T-cell (primary cell): ENCODE measurements at regions not wholly inside any gene's neighbourhood (a gene's known extent, or its start where the extent isn't known, plus 50 kb on each side); places are given as distances from the start of the nearest gene placed in this dataset.

Source experiments
- ATAC-seq, 4 experiments: fragments of 200-7000 bp in 3 of 4; fragments of 150-1000 bp in 1 of 4; cut with Tn5 transposase; replicated peaks in 1 of 4; 1 replicate in 3 of 4; 2 replicates in 1 of 4; pipeline ENCODE4 v1.10.0; 2021; ENCODE audit warnings: moderate library complexity in 3 of 4, mild to moderate bottlenecking in 2 of 4, moderate number of reproducible peaks in 1 of 4
- CTCF ChIA-PET, 2 donors: fragments of 300-600 bp; sonication (Branson Sonifier 250); formaldehyde crosslinking; loops; one replicate each; lab custom pipeline; 2022; ENCODE audit warnings: antibody characterized with exemption in 2 of 2; lab: Charles Lee
- POLR2A ChIA-PET, 2 donors: fragments of 300-600 bp; sonication (Branson Sonifier 250); formaldehyde crosslinking; loops; one replicate each; lab custom pipeline; 2022; ENCODE audit warnings: antibody characterized with exemption in 2 of 2; lab: Charles Lee
- DNase-seq, 35 experiments: peaks; one replicate each; pipeline versions ENCODE4 v3.0.0 to v3.0.0-alpha.2; 2013 to 2023
- H3K27ac ChIP-seq: one replicate; pipeline ENCODE4 v1.5.1; 2013; ENCODE audit warnings: low read length
- H3K27me3 ChIP-seq, 2 experiments: replicated peaks in 1 of 2; 1 replicate in 1 of 2; 2 replicates in 1 of 2; pipeline versions ENCODE4 v1.6.1 to v1.7.0; 2013; ENCODE audit warnings: low read length in 1 of 2, mixed read lengths in 1 of 2; ENCODE audit not compliant: control insufficient read depth in 2 of 2, insufficient read depth in 2 of 2; ENCODE audit errors: extremely low read depth in 1 of 2
- H3K36me3 ChIP-seq, 2 donors: 1 replicate in 1 of 2; 2 replicates in 1 of 2; pipeline versions ENCODE4 v1.6.1 to v1.7.0; 2013; ENCODE audit warnings: low read length in 1 of 2; ENCODE audit not compliant: control insufficient read depth in 2 of 2, insufficient read depth in 1 of 2; ENCODE audit errors: extremely low read depth in 1 of 2
- H3K4me1 ChIP-seq, 2 experiments: 1 replicate in 1 of 2; 2 replicates in 1 of 2; pipeline versions ENCODE4 v1.6.1 to v1.7.0; 2013; ENCODE audit warnings: low read length in 2 of 2, mixed read lengths in 1 of 2; ENCODE audit not compliant: insufficient read depth in 2 of 2, control insufficient read depth in 1 of 2; ENCODE audit errors: extremely low read depth in 1 of 2
- H3K4me3 ChIP-seq, 2 donors: 1 replicate in 1 of 2; 2 replicates in 1 of 2; pipeline versions ENCODE4 v1.5.1 to v1.7.0; 2013; ENCODE audit warnings: mild to moderate bottlenecking in 2 of 2, low read length in 1 of 2, moderate library complexity in 1 of 2; ENCODE audit not compliant: control insufficient read depth in 1 of 2; ENCODE audit errors: extremely low read depth in 1 of 2
- H3K9me3 ChIP-seq: 2 replicates; pipeline ENCODE4 v1.7.0; 2013
- H3K27ac Mint-ChIP-seq, 2 donors: one replicate each; pipeline ENCODE4 v1.8.0; 2020 to 2021; ENCODE audit warnings: mild to moderate bottlenecking in 2 of 2, mixed read lengths in 2 of 2
- H3K27me3 Mint-ChIP-seq, 2 donors: one replicate each; pipeline ENCODE4 v1.8.0; 2021 to 2022; ENCODE audit warnings: mixed read lengths in 2 of 2
- H3K36me3 Mint-ChIP-seq: one replicate; pipeline ENCODE4 v1.8.0; 2021; ENCODE audit warnings: mixed read lengths
- H3K4me1 Mint-ChIP-seq, 3 donors: one replicate each; pipeline ENCODE4 v1.8.0; 2020 to 2022; ENCODE audit warnings: mixed read lengths in 3 of 3, mild to moderate bottlenecking in 1 of 3
- H3K4me3 Mint-ChIP-seq, 3 donors: one replicate each; pipeline ENCODE4 v1.8.0; 2020 to 2022; ENCODE audit warnings: mild to moderate bottlenecking in 3 of 3, mixed read lengths in 3 of 3, moderate library complexity in 3 of 3
- H3K9me3 Mint-ChIP-seq, 3 donors: one replicate each; pipeline ENCODE4 v1.8.0; 2020 to 2022; ENCODE audit warnings: mixed read lengths in 3 of 3
- WGBS: methylation state at CpG from one replicate; pipeline ENCODE4 v1.1.5; 2013; ENCODE audit warnings: missing lambda C conversion rate; ENCODE audit not compliant: insufficient coverage; 5-methylcytosine and 5-hydroxymethylcytosine counted together

DNA sequence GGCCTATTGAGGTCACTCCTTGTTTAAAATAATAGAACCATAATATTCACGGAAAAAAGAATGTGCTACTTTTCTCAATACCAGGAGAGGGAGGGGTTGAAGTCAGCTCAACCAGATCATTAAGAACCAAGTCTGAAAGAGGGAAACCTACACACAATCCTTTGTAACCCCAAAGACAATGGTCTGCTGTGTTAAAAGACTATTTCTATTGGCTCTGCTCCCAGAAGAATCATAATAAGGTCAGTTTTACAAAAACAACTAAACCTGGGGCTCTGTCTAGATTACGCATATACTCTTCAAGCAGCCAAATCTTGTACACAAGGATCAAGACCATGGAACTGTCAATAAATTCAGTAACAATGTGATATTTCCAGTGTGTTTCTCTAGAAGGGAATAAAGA, 177.2 kb upstream of the CRIM1 start:
- Mint-ChIP-seq H3K27ac (no peak overlapping the region), H3K4me1 (no peaks in the 10 kb centered on the region)
- WGBS, result no CpG with 5 or more reads among the region's 2 CpGs

DNA sequence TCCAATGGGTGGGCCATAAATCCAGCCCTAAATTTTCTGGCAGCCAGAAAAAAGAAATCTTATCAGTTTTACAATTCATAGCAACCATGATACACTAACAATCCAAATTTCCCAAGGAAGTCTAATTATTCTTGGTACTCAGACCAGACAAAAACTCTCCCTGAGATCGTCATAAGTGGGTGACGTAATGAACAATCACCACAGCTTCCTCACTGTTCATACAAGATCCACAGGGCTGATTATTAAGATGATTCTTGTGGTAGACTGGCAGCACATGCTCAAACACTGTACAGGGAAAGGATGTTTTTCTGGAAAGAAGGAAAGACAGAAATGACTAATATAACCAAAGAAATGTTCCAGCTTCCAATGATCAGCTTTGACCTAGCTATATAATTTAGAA, 178.3 kb upstream of the CRIM1 start:
- no peak for DNase-seq
- H3K27ac Mint-ChIP-seq, result no peak overlapping the region
- CTCF ChIA-PET, result no interaction called here
- no peaks in the 10 kb centered on the region for H3K4me1 ChIP-seq
- H3K36me3 ChIP-seq, result no peaks in the 10 kb centered on the region
- ATAC-seq, result no peak
- H3K27me3 Mint-ChIP-seq, result peaks cover 0 to 4% of the 10 kb centered on the region in 2 donors
- no peaks in the 10 kb centered on the region for H3K4me1 Mint-ChIP-seq
- no peak overlapping the region for H3K4me3 ChIP-seq
- no CpG with 5 or more reads among the region's 2 CpGs for WGBS
- H3K9me3 ChIP-seq, result no peaks in the 10 kb centered on the region
- no peaks in the 10 kb centered on the region for H3K36me3 Mint-ChIP-seq
- no peaks in the 10 kb centered on the region for H3K9me3 Mint-ChIP-seq
- no peak overlapping the region for H3K4me3 Mint-ChIP-seq
- POLR2A ChIA-PET, result interaction anchor here in 1 of 2 donors (0.7 kb wide), 1 partner anchor 202 kb away, joined by 5 read pairs; no protein-coding TSS in a partner anchor
- no peaks in the 10 kb centered on the region for H3K27me3 ChIP-seq
- no peak overlapping the region for H3K27ac ChIP-seq

More for the DNA sequence above, 177.2 kb upstream of the CRIM1 start:
- POLR2A ChIA-PET, result interaction anchor here in 1 of 2 donors (0.6 kb wide), 1 partner anchor 11 kb away, joined by 3 read pairs; no protein-coding TSS in a partner anchor
- no peaks in the 10 kb centered on the region for H3K9me3 Mint-ChIP-seq
- H3K4me1 ChIP-seq, result no peaks in the 10 kb centered on the region
- CTCF ChIA-PET, result no interaction called here
- no peaks in the 10 kb centered on the region for H3K9me3 ChIP-seq
- H3K4me3 ChIP-seq, result no peak overlapping the region
- no peaks in the 10 kb centered on the region for H3K36me3 Mint-ChIP-seq
- peaks cover 0 to 4% of the 10 kb centered on the region in 2 donors for H3K27me3 Mint-ChIP-seq
- DNase-seq, result no peak
- no peaks in the 10 kb centered on the region for H3K36me3 ChIP-seq
- H3K27ac ChIP-seq, result no peak overlapping the region
- H3K27me3 ChIP-seq, result no peaks in the 10 kb centered on the region
- no peak overlapping the region for H3K4me3 Mint-ChIP-seq
- ATAC-seq, result no peak

DNA sequence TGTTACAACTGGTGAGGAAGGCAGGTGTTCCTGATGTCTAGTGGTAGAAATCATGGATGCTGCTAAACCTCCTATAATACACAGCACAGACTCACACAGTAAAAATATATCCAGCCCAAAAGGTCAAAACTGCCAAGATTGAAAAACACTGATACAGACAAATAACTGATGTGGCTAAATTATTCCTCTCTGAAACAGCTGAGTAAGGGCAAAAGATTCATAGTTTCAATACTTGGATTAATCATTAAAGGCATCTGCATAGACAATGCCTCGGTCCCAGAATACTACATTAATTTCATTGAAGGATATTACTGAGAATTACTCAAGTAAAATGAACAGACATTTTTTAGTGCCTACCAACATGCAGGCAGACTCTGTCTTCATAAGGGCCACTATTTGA, 180.7 kb upstream of the CRIM1 start:
- H3K27ac ChIP-seq, result no peak overlapping the region
- no peak for DNase-seq
- no peaks in the 10 kb centered on the region for H3K36me3 Mint-ChIP-seq
- no peaks in the 10 kb centered on the region for H3K4me1 ChIP-seq
- WGBS, result no CpG with 5 or more reads among the region's 1 CpG
- peaks cover 0 to 4% of the 10 kb centered on the region in 2 donors for H3K27me3 Mint-ChIP-seq
- H3K27ac Mint-ChIP-seq, result no peak overlapping the region
- no peak overlapping the region for H3K4me3 Mint-ChIP-seq
- H3K4me1 Mint-ChIP-seq, result no peaks in the 10 kb centered on the region
- ATAC-seq, result no peak
- no peaks in the 10 kb centered on the region for H3K9me3 ChIP-seq
- no peaks in the 10 kb centered on the region for H3K36me3 ChIP-seq
- CTCF ChIA-PET, result no interaction called here
- no peaks in the 10 kb centered on the region for H3K27me3 ChIP-seq
- POLR2A ChIA-PET, result no interaction called here
- no peak overlapping the region for H3K4me3 ChIP-seq
- no peaks in the 10 kb centered on the region for H3K9me3 Mint-ChIP-seq

DNA sequence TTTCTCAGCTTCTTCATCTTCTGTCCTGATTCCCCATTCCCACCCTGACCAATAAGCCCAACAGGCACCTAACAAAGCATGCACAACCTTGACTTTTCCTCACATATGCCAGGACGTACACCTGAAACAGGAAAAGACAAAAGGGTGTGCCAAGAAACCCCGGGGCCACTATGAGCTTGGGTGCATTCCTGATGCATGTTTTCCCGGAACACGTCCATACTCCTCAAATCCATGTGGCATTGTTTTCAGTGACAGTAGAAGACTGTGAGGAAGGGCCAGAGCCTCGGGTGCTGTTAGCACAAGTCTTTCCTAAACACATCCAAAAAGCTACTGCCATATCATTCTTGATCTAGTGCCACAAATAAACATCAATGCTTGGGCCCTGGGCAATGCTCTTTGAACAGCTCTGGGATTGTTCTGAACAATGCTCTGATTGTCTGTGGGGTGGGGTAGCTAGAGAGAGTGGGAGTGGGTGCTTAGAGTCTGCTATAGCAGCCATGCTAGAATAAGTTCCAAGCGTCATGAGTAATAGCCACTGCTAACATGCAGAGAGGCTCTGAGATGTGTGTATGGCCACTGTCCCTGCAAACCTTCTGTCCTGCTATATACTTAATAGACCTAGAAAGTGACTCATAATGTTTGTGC, 181.7 kb upstream of the CRIM1 start:
- Mint-ChIP-seq H3K4me3 (no peak overlapping the region), H3K27ac (no peak overlapping the region), H3K4me1 (no peaks in the 10 kb centered on the region), H3K36me3 (no peaks in the 10 kb centered on the region), H3K27me3 (peaks cover 0 to 4% of the 10 kb centered on the region in 2 donors), H3K9me3 (no peaks in the 10 kb centered on the region)
- H3K36me3 ChIP-seq, result no peaks in the 10 kb centered on the region
- WGBS, result 100% methylated on average over 1 of the region's 6 CpGs
- no peaks in the 10 kb centered on the region for H3K4me1 ChIP-seq
- no peaks in the 10 kb centered on the region for H3K9me3 ChIP-seq
- no peaks in the 10 kb centered on the region for H3K27me3 ChIP-seq
- POLR2A ChIA-PET, result no interaction called here
- no peak for ATAC-seq
- no peak overlapping the region for H3K4me3 ChIP-seq
- H3K27ac ChIP-seq, result no peak overlapping the region
- DNase-seq, result no peak
- CTCF ChIA-PET, result no interaction called here

DNA sequence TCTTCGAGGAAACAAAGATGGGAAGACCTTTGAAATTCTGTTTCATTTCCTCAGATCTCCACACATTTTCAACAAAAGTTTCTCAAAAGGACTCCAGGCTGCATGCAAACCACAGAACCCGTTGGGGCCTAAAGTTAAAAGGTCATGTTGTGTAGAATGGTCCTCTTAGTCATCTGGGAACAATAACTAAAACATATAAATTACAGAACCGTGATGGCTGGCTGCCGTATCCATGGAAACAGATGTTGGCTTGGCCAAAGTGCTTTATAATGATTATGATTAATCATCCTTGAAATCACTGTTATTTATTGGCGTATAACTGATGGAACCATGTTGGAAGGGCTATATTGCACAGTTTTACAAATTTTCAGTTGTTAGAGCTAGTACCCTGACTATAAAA, 182.8 kb upstream of the CRIM1 start:
- Mint-ChIP-seq H3K9me3 (no peaks in the 10 kb centered on the region), H3K4me1 (no peaks in the 10 kb centered on the region), H3K36me3 (no peaks in the 10 kb centered on the region), H3K27me3 (peaks cover 0 to 4% of the 10 kb centered on the region in 2 donors), H3K4me3 (no peak overlapping the region), H3K27ac (no peak overlapping the region)
- DNase-seq (no peak), ATAC-seq (no peak)
- POLR2A ChIA-PET, result no interaction called here
- CTCF ChIA-PET, result no interaction called here
- no peaks in the 10 kb centered on the region for H3K36me3 ChIP-seq
- no peaks in the 10 kb centered on the region for H3K9me3 ChIP-seq
- no CpG with 5 or more reads among the region's 5 CpGs for WGBS
- H3K27ac ChIP-seq, result no peak overlapping the region
- H3K4me1 ChIP-seq, result no peaks in the 10 kb centered on the region
- H3K27me3 ChIP-seq, result no peaks in the 10 kb centered on the region
- H3K4me3 ChIP-seq, result no peak overlapping the region

DNA sequence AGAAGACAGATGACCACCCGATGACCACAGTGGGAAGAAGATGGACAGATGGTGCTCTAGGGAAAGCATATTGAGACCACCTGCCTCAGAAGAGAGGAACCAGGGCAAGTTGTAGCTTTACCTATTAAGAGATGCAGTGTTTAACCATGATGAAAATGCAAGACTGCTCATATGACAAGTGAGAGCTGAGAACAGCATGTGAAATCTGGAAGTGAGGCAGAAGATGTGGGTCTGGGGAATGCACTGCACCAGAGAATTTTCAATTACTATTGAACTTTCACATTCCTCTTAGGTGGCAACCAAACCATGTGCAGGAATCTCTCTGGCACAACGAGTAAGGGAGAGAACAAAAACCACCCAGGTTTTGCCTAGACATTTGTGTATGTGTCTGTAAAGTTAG, 184.8 kb upstream of the CRIM1 start:
- Histone ChIP-seq H3K27me3 (no peaks in the 10 kb centered on the region), H3K4me1 (no peaks in the 10 kb centered on the region), H3K4me3 (no peak overlapping the region), H3K27ac (no peak overlapping the region), H3K9me3 (no peaks in the 10 kb centered on the region), H3K36me3 (no peaks in the 10 kb centered on the region)
- POLR2A ChIA-PET, result no interaction called here
- H3K9me3 Mint-ChIP-seq, result no peaks in the 10 kb centered on the region
- no peaks in the 10 kb centered on the region for H3K36me3 Mint-ChIP-seq
- no peaks in the 10 kb centered on the region for H3K4me1 Mint-ChIP-seq
- ATAC-seq, result no peak
- CTCF ChIA-PET, result no interaction called here
- H3K4me3 Mint-ChIP-seq, result no peak overlapping the region
- H3K27me3 Mint-ChIP-seq, result peaks cover 0 to 2% of the 10 kb centered on the region in 2 donors
- DNase-seq, result no peak
- H3K27ac Mint-ChIP-seq, result no peak overlapping the region
- 100% methylated on average over 1 of the region's 2 CpGs for WGBS

DNA sequence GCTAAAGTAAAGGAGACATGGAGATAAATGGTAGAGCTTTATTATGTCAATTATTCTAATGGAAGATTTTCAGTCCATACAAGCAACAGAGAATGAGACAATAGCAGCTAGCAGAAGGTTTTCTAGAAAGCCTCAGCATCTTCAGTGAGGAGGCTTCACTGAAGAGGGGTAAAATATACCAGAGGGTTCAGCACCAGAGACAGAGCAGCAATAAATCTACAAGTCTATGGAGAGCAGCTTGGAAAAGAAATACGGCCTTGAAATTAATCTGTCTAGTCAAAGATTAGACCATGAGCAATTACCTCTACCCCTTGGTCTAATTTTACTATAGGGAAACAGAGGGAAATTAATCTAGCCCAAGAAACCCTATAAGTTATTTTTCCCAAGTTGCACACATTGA, 185.7 kb upstream of the CRIM1 start:
- no peaks in the 10 kb centered on the region for H3K4me1 Mint-ChIP-seq
- no peaks in the 10 kb centered on the region for H3K9me3 ChIP-seq
- DNase-seq (no peak), ATAC-seq (no peak)
- no peaks in the 10 kb centered on the region for H3K4me1 ChIP-seq
- H3K9me3 Mint-ChIP-seq, result no peaks in the 10 kb centered on the region
- no peak overlapping the region for H3K4me3 Mint-ChIP-seq
- ChIA-PET CTCF (no interaction called here), POLR2A (no interaction called here)
- no peak overlapping the region for H3K27ac Mint-ChIP-seq
- no peaks in the 10 kb centered on the region for H3K27me3 ChIP-seq
- H3K36me3 ChIP-seq, result no peaks in the 10 kb centered on the region
- no peaks in the 10 kb centered on the region for H3K36me3 Mint-ChIP-seq
- H3K4me3 ChIP-seq, result no peak overlapping the region
- WGBS, result no CpG with 5 or more reads among the region's 1 CpG
- peaks cover 0 to 2% of the 10 kb centered on the region in 2 donors for H3K27me3 Mint-ChIP-seq
- H3K27ac ChIP-seq, result no peak overlapping the region
